Gastrocnemius medialis (tissue), 4 donors: ENCODE measurements at regions not wholly inside any gene's neighbourhood (a gene's known extent, or its start where the extent isn't known, plus 50 kb on each side); places are given as distances from the start of the nearest gene placed in this dataset.
"Not testable (repeated sequence)": the region's sequence is repeated elsewhere in the genome, so short reads cannot be mapped to it uniquely, and the experiment has no call there.

Source experiments
- ATAC-seq, 2 donors: fragments of 150-250 bp; one replicate each; pipeline ENCODE4 v1.9.1; 2016
- DNase-seq, 2 donors: peaks; one replicate each; pipeline ENCODE4 v3.0.0-alpha.2; 2019
- H3K27ac ChIP-seq, 4 donors: fragments of 200-600 bp; sonication (generic); 1 replicate in 1 of 4; 2 replicates in 3 of 4; pipeline ENCODE4 v1.5.1; 2016 to 2018; ENCODE audit warnings: mild to moderate bottlenecking in 2 of 4, moderate library complexity in 1 of 4
- H3K27me3 ChIP-seq, 3 donors: fragments of 200-600 bp; sonication (generic) in 2 of 3; 1 replicate in 1 of 3; 2 replicates in 2 of 3; pipeline versions ENCODE4 v1.5.1 to v1.6.0; 2016 to 2019; ENCODE audit warnings: mild to moderate bottlenecking in 1 of 3, moderate library complexity in 1 of 3
- H3K36me3 ChIP-seq, 2 donors: fragments of 200-600 bp; sonication (generic) in 1 of 2; one replicate each; pipeline ENCODE4 v1.5.1; 2017 to 2018
- H3K4me1 ChIP-seq, 2 donors: fragments of 200-600 bp; sonication (generic) in 1 of 2; one replicate each; pipeline ENCODE4 v1.5.1; 2016 to 2017; ENCODE audit warnings: mild to moderate bottlenecking in 2 of 2
- H3K4me3 ChIP-seq, 4 donors: fragments of 200-600 bp; sonication (generic) in 3 of 4; 1 replicate in 1 of 4; 2 replicates in 3 of 4; pipeline ENCODE4 v1.5.1; 2016 to 2019; ENCODE audit warnings: mild to moderate bottlenecking in 2 of 4
- H3K9me3 ChIP-seq, 3 donors: fragments of 200-600 bp; sonication (generic) in 2 of 3; 1 replicate in 1 of 3; 2 replicates in 2 of 3; pipeline ENCODE4 v1.5.1; 2016 to 2019
- POLR2A ChIP-seq, 2 donors: fragments of 450-650 bp; IDR thresholded peaks; one replicate each; pipeline ENCODE4 v1.6.1; 2017; ENCODE audit warnings: antibody characterized with exemption in 2 of 2, mild to moderate bottlenecking in 2 of 2, moderate library complexity in 2 of 2
- in situ Hi-C, 4 donors: fragments of 200-750 bp; cut with MboI; loops; one replicate each; pipeline versions ENCODE4 v1.15.0 to v1.8.0; 2017; ENCODE audit warnings: low sequenced_read_pairs in 4 of 4
- intact Hi-C: fragments of 100-400 bp; cut with DNase I; formaldehyde crosslinking; loops from one replicate; pipeline ENCODE4 v1.15.1; 2023; ENCODE audit warnings: low total_unique reads
- TF ChIP-seq, protein P1 (sequence below), 5 experiments: fragments of 450-650 bp in 3 of 5; fragments of 200-600 bp in 2 of 5; sonication (generic) in 2 of 5; IDR thresholded peaks in 4 of 5; conservative IDR thresholded peaks in 1 of 5; 1 replicate in 4 of 5; 2 replicates in 1 of 5; pipeline ENCODE4 v1.5.1; 2016 to 2019; ENCODE audit warnings: antibody characterized with exemption in 5 of 5, mild to moderate bottlenecking in 3 of 5, moderate library complexity in 3 of 5

DNA sequence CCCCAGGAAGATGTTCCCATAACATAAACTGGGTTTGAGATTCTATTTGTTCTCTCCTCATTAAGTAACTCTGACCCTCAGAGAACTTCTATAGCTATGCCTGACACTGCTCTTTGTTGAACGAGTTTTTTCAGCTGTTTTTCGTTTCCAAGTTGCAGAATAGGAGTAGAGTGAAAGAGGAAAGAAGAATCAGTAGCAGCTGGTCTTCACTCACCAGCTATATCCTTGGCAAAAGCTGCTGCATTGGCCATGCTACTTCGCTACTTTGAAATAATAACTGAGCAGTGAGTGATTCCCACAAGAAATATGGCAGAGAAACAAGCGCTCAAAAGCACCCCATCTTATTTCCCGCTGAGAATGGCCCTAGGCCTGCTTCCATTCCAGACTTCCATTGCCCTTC, 329.0 kb downstream of the ISL1 start:
- in situ Hi-C loops: no loop called here
- ATAC-seq: no peak

DNA sequence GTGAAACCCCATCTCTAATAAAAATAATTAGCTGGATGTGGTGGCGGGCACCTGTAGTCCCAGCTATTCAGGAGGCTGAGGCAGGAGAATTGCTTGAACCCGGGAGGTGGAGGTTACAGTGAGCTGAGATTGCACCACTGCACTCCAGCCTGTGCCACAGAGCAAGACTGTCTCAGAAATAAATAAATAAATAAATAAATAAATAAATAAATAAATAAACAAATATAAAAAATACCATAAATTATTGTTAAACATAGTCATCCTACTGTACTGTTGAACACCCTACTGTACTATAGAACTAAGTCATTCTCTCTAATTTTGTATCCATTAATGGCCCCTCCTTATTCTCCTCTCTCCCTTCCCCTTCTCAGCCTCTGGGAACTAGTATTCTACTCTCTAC, 332.2 kb downstream of the ISL1 start:
- DNase-seq, H3K27me3 ChIP-seq, H3K36me3 ChIP-seq, H3K9me3 ChIP-seq, ATAC-seq, H3K4me3 ChIP-seq, H3K4me1 ChIP-seq, intact Hi-C loops, H3K27ac ChIP-seq, in situ Hi-C loops: not testable (repeated sequence)

More for the DNA sequence above, 329.0 kb downstream of the ISL1 start:
- no peak for TF ChIP-seq POLR2A (IDR thresholded peaks at IDR 0.05)
- TF ChIP-seq, protein P1, sequence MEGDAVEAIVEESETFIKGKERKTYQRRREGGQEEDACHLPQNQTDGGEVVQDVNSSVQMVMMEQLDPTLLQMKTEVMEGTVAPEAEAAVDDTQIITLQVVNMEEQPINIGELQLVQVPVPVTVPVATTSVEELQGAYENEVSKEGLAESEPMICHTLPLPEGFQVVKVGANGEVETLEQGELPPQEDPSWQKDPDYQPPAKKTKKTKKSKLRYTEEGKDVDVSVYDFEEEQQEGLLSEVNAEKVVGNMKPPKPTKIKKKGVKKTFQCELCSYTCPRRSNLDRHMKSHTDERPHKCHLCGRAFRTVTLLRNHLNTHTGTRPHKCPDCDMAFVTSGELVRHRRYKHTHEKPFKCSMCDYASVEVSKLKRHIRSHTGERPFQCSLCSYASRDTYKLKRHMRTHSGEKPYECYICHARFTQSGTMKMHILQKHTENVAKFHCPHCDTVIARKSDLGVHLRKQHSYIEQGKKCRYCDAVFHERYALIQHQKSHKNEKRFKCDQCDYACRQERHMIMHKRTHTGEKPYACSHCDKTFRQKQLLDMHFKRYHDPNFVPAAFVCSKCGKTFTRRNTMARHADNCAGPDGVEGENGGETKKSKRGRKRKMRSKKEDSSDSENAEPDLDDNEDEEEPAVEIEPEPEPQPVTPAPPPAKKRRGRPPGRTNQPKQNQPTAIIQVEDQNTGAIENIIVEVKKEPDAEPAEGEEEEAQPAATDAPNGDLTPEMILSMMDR (IDR thresholded peaks at IDR 0.05 in 4 of 5, conservative IDR thresholded peaks at IDR 0.05 in 1 of 5): no peak
- no peaks in the 10 kb centered on the region for H3K27me3 ChIP-seq
- DNase-seq: no peak
- H3K27ac ChIP-seq: no peak overlapping the region
- H3K4me3 ChIP-seq: no peak overlapping the region
- H3K4me1 ChIP-seq: no peaks in the 10 kb centered on the region
- intact Hi-C loops: no loop called here
- no peaks in the 10 kb centered on the region for H3K9me3 ChIP-seq
- H3K36me3 ChIP-seq: no peaks in the 10 kb centered on the region

DNA sequence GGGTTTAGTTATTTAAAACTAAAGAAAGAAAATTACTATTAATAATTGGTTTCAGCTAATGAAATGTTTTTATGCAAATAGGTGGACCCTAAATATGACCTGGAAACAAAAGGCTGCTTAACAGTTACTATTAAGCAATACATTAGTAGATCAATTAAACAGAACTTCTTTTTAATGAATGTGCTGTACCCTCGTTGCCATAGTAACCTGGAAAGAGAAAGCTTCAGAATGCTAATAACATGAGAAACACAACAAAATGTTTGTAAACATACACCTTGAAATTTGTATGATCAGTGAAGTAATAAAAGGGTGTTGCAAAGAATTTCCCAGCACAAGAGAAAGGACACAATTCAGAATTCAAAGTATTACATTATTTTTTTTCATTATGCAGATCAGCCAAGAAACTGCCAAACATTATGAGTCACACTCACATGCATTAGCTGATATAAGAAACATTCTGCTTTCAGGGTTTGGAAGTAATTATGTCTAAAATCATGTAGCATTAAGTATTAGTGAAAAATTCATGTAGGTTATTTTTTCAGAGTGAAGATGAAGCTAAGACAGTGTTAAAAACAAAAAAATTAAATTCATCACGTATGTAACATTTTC, 348.3 kb downstream of the ISL1 start:
- DNase-seq: no peak
- intact Hi-C loops (no loop called here), in situ Hi-C loops (no loop called here)
- TF ChIP-seq, protein P1 (IDR thresholded peaks at IDR 0.05 in 4 of 5, conservative IDR thresholded peaks at IDR 0.05 in 1 of 5): no peak
- no peak for TF ChIP-seq POLR2A (IDR thresholded peaks at IDR 0.05)
- no peak overlapping the region for H3K4me3 ChIP-seq
- no peaks in the 10 kb centered on the region for H3K36me3 ChIP-seq
- H3K27me3 ChIP-seq: no peaks in the 10 kb centered on the region
- no peak for ATAC-seq
- no peaks in the 10 kb centered on the region for H3K9me3 ChIP-seq
- no peak overlapping the region for H3K27ac ChIP-seq
- H3K4me1 ChIP-seq: no peaks in the 10 kb centered on the region

DNA sequence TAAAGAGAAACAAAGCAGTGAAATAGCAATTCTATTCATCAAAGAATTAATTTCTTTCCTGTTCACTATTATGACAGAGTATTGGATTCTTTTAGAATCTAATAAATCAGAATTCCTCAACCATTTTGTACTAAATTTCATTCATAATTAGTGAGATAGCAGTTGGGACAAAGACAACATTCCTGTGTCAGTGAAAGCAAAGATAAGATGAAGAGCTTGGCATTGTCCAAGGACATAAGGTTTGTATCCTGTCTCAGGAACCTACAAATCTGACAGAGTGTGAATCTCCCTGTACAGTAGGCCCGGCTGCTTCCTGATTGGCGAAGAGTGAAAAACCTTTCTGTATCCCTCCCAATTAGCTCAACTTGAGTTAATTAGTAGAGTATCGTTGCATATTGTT, 349.1 kb downstream of the ISL1 start:
- Histone ChIP-seq H3K9me3 (no peaks in the 10 kb centered on the region), H3K27ac (no peak overlapping the region), H3K4me3 (no peak overlapping the region), H3K36me3 (no peaks in the 10 kb centered on the region), H3K4me1 (no peaks in the 10 kb centered on the region), H3K27me3 (no peaks in the 10 kb centered on the region)
- in situ Hi-C loops (no loop called here), intact Hi-C loops (no loop called here)
- ATAC-seq: no peak
- DNase-seq: no peak
- TF ChIP-seq, protein P1 (IDR thresholded peaks at IDR 0.05 in 4 of 5, conservative IDR thresholded peaks at IDR 0.05 in 1 of 5): no peak
- TF ChIP-seq POLR2A (IDR thresholded peaks at IDR 0.05): no peak

DNA sequence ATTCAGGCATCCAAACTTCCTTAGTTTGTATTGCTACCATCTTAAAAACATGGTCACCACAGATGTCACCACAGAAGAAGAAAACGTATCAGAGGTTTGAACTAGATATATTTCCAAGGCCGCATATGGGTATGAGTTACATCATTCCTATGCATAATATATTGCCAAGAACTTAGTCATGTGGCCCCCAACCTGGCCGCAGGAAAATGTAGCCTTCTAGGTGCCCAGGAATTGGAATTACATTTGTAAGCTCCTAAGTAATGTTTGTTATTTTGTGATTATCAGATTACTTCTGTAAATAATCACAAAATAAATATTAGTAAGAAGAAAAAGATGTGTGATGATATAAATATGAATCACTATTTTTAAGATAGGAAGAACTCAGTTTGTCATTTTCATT, 351.4 kb downstream of the ISL1 start:
- no peaks in the 10 kb centered on the region for H3K9me3 ChIP-seq
- H3K4me3 ChIP-seq: no peak overlapping the region
- ATAC-seq: no peak
- H3K36me3 ChIP-seq: no peaks in the 10 kb centered on the region
- in situ Hi-C loops: no loop called here
- DNase-seq: no peak
- no peaks in the 10 kb centered on the region for H3K4me1 ChIP-seq
- intact Hi-C loops: no loop called here
- no peak overlapping the region for H3K27ac ChIP-seq
- TF ChIP-seq, protein P1 (IDR thresholded peaks at IDR 0.05 in 4 of 5, conservative IDR thresholded peaks at IDR 0.05 in 1 of 5): no peak
- TF ChIP-seq POLR2A (IDR thresholded peaks at IDR 0.05): no peak
- no peaks in the 10 kb centered on the region for H3K27me3 ChIP-seq
